Putamen (tissue), 1 donor: ENCODE measurements at regions not wholly inside any gene's neighbourhood (a gene's known extent, or its start where the extent isn't known, plus 50 kb on each side); places are given as distances from the start of the nearest gene placed in this dataset.
"Not testable (repeated sequence)": the region's sequence is repeated elsewhere in the genome, so short reads cannot be mapped to it uniquely, and the experiment has no call there.

Source experiments
- DNase-seq: peaks from one replicate; pipeline ENCODE4 v3.0.0-alpha.2; 2016; ENCODE audit warnings: low spot score

GRCh38 chr2:11877764-11878163 is 131.3 kb downstream of the LPIN1 start:
- DNase-seq = no peak

GRCh38 chr2:11885253-11885652 is 138.8 kb downstream of the LPIN1 start:
- not testable (repeated sequence) for DNase-seq

GRCh38 chr2:11886899-11887298 is 140.5 kb downstream of the LPIN1 start:
- not testable (repeated sequence) for DNase-seq

GRCh38 chr2:11889101-11889850 is 142.8 kb downstream of the LPIN1 start:
- no peak for DNase-seq

GRCh38 chr2:11889854-11890253 is 143.4 kb downstream of the LPIN1 start:
- DNase-seq = no peak

GRCh38 chr2:11891028-11891427 is 144.6 kb downstream of the LPIN1 start:
- no peak for DNase-seq

- no peak for DNase-seq
Measured at GRCh38 chr2:11891671-11892440, 145.4 kb downstream of the LPIN1 start.

- no peak for DNase-seq
Measured at GRCh38 chr2:11896386-11896785, 150.0 kb downstream of the LPIN1 start.

GRCh38 chr2:11898576-11898975 is 152.1 kb downstream of the LPIN1 start:
- no peak for DNase-seq

GRCh38 chr2:11899264-11899818 is 152.9 kb downstream of the LPIN1 start:
- no peak for DNase-seq

GRCh38 chr2:11900891-11901290 is 154.5 kb downstream of the LPIN1 start:
- not testable (repeated sequence) for DNase-seq

- no peak for DNase-seq
Measured at GRCh38 chr2:11901351-11902069, 155.1 kb downstream of the LPIN1 start.

GRCh38 chr2:11903085-11903606 is 156.7 kb downstream of the LPIN1 start:
- DNase-seq = no peak

- no peak for DNase-seq
Measured at GRCh38 chr2:11904029-11904428, 157.6 kb downstream of the LPIN1 start.

- DNase-seq = no peak
Measured at GRCh38 chr2:11904941-11905340, 158.5 kb downstream of the LPIN1 start.

- no peak for DNase-seq
Measured at GRCh38 chr2:11907190-11907589, 160.8 kb downstream of the LPIN1 start.

- no peak for DNase-seq
Measured at GRCh38 chr2:11910971-11911370, 164.5 kb downstream of the LPIN1 start.

- no peak for DNase-seq
Measured at GRCh38 chr2:11912980-11913379, 166.5 kb downstream of the LPIN1 start.

- DNase-seq = no peak
Measured at GRCh38 chr2:11914455-11914854, 168.0 kb downstream of the LPIN1 start.

GRCh38 chr2:11915650-11916049 is 169.2 kb downstream of the LPIN1 start:
- no peak for DNase-seq

GRCh38 chr2:11919953-11920352 is 173.5 kb downstream of the LPIN1 start:
- DNase-seq = no peak

GRCh38 chr2:11920993-11921583 is 174.7 kb downstream of the LPIN1 start:
- DNase-seq = no peak
